ENCODE measurements at regions not wholly inside any gene's neighbourhood (a gene's known extent, or its start where the extent isn't known, plus 50 kb on each side); places are given as distances from the start of the nearest gene placed in this dataset.

- TF ChIP-seq CTCF (IDR thresholded peaks at IDR 0.05) (no peak), POLR2A (IDR thresholded peaks at IDR 0.05) (no peak)
- DNase-seq (ENCODE audit: low spot score in 2 of 2) = no peak
- intact Hi-C loops (cut with DNase I; ENCODE audit: low total_unique reads) = no loop called here
- no peak overlapping the region for H3K4me3 ChIP-seq (ENCODE audit: low read depth, poor library complexity, severe bottlenecking)
- 86 to 87% methylated on average over 3 of the region's 3 CpGs for WGBS, 2 donors
Measured at GRCh38 chr3:65093641-65094040, 405.8 kb upstream of the ADAMTS9 start.

- no peak for TF ChIP-seq CTCF (IDR thresholded peaks at IDR 0.05)
- TF ChIP-seq POLR2A (IDR thresholded peaks at IDR 0.05) = no peak
- intact Hi-C loops (cut with DNase I; ENCODE audit: low total_unique reads) = no loop called here
- 78 to 79% methylated on average over 3 of the region's 3 CpGs for WGBS, 2 donors
Measured at GRCh38 chr3:65091565-65091964, 403.8 kb upstream of the ADAMTS9 start.

GRCh38 chr3:65083240-65083639 lies 395.4 kb upstream of the ADAMTS9 start:
- TF ChIP-seq CTCF (IDR thresholded peaks at IDR 0.05) (no peak), POLR2A (IDR thresholded peaks at IDR 0.05) (no peak)
- 27 to 29% methylated on average over 4 of the region's 4 CpGs for WGBS, 2 donors
- intact Hi-C loops (cut with DNase I; ENCODE audit: low total_unique reads) = no loop called here
- DNase-seq (ENCODE audit: low spot score in 2 of 2) = no peak
- no peak overlapping the region for H3K4me3 ChIP-seq (ENCODE audit: low read depth, poor library complexity, severe bottlenecking)

More at GRCh38 chr3:65091565-65091964, 403.8 kb upstream of the ADAMTS9 start:
- H3K4me3 ChIP-seq (ENCODE audit: low read depth, poor library complexity, severe bottlenecking) = no peak overlapping the region
- no peak for DNase-seq (ENCODE audit: low spot score in 2 of 2)

GRCh38 chr3:65081536-65081935 lies 393.7 kb upstream of the ADAMTS9 start:
- intact Hi-C loops (cut with DNase I; ENCODE audit: low total_unique reads) = no loop called here
- 41 to 50% methylated on average over 2 of the region's 2 CpGs for WGBS, 2 donors
- no peak for TF ChIP-seq POLR2A (IDR thresholded peaks at IDR 0.05)
- TF ChIP-seq CTCF (IDR thresholded peaks at IDR 0.05) = no peak
- no peak overlapping the region for H3K4me3 ChIP-seq (ENCODE audit: low read depth, poor library complexity, severe bottlenecking)
- DNase-seq (ENCODE audit: low spot score in 2 of 2) = no peak

- no peak for TF ChIP-seq POLR2A (IDR thresholded peaks at IDR 0.05)
- no peak for TF ChIP-seq CTCF (IDR thresholded peaks at IDR 0.05)
- 81 to 83% methylated on average over 3 of the region's 3 CpGs for WGBS, 2 donors
- intact Hi-C loops (cut with DNase I; ENCODE audit: low total_unique reads) = no loop called here
- no peak for DNase-seq (ENCODE audit: low spot score in 2 of 2)
- H3K4me3 ChIP-seq (ENCODE audit: low read depth, poor library complexity, severe bottlenecking) = no peak overlapping the region
Measured at GRCh38 chr3:65080432-65080831, 392.6 kb upstream of the ADAMTS9 start.

GRCh38 chr3:65079560-65079959 lies 391.8 kb upstream of the ADAMTS9 start:
- intact Hi-C loops (cut with DNase I; ENCODE audit: low total_unique reads) = no loop called here
- 86 to 88% methylated on average over 5 of the region's 5 CpGs for WGBS, 2 donors
- no peak overlapping the region for H3K4me3 ChIP-seq (ENCODE audit: low read depth, poor library complexity, severe bottlenecking)
- TF ChIP-seq CTCF (IDR thresholded peaks at IDR 0.05) = no peak
- TF ChIP-seq POLR2A (IDR thresholded peaks at IDR 0.05) = no peak
- no peak for DNase-seq (ENCODE audit: low spot score in 2 of 2)
